GM12872 (cell line): ENCODE measurements at regions not wholly inside any gene's neighbourhood (a gene's known extent, or its start where the extent isn't known, plus 50 kb on each side); places are given as distances from the start of the nearest gene placed in this dataset.

Source experiments
- CTCF ChIP-seq: IDR thresholded peaks from 3 replicates; pipeline ENCODE4 v1.5.1; 2011; ENCODE audit warnings: low read depth, mild to moderate bottlenecking, low read length, moderate library complexity; ENCODE audit not compliant: insufficient read depth

GRCh38 chr14:38873941-38874612 is 229.0 kb downstream of the SEC23A start:
- no peak for TF ChIP-seq CTCF

- TF ChIP-seq CTCF = no peak
Observed at GRCh38 chr14:38870296-38870836, 232.7 kb downstream of the SEC23A start.

- TF ChIP-seq CTCF = no peak
Observed at GRCh38 chr14:38868399-38869290, 234.4 kb downstream of the SEC23A start.

- peak; percentile 83 for TF ChIP-seq CTCF
Observed at GRCh38 chr14:38867561-38868150, 235.4 kb downstream of the SEC23A start.

GRCh38 chr14:38866461-38866860 is 236.6 kb downstream of the SEC23A start:
- TF ChIP-seq CTCF = no peak

- no peak for TF ChIP-seq CTCF
Observed at GRCh38 chr14:38862366-38862765, 240.7 kb downstream of the SEC23A start.

GRCh38 chr14:38860530-38860929 is 242.5 kb downstream of the SEC23A start:
- no peak for TF ChIP-seq CTCF
